ENCODE measurements at regions not wholly inside any gene's neighbourhood (a gene's known extent, or its start where the extent isn't known, plus 50 kb on each side); places are given as distances from the start of the nearest gene placed in this dataset.

GRCh38 chr3:24843955-24844354 lies 349.3 kb upstream of the THRB start (continued):
- TF ChIP-seq ZNF462 (CRISPR knock-in tag; IDR thresholded peaks at IDR 0.05) = no peak
- no peak for TF ChIP-seq CTCF (conservative IDR thresholded peaks at IDR 0.05; ENCODE audit: low read depth in 2 of 2)
- TF ChIP-seq CREB1 (CRISPR knock-in tag; IDR thresholded peaks at IDR 0.05; ENCODE audit: low read depth) = no peak

- ATAC-seq = peak; percentile 60; the same call in 2 of the 3 replicates
- Histone ChIP-seq H2AFZ (no peak overlapping the region; the same call in 1 of the 2 replicates), H3K79me2 (replicated peaks; ENCODE audit: insufficient read depth) (no peaks in the 10 kb centered on the region), H3K4me2 (peak overlapping the region; percentile 66; the same call in 1 of the 2 replicates), H3K4me3 (no peak overlapping the region), H3K36me3 (ENCODE audit: insufficient read depth) (no peaks in the 10 kb centered on the region), H3K9me2 (ENCODE audit: insufficient read depth) (no peaks in the 10 kb centered on the region), H3K4me1 (ENCODE audit: insufficient read depth) (peaks cover 11% of the 10 kb centered on the region; the same call in 1 of the 2 replicates), H3K27ac (ENCODE audit: low read depth) (no peak overlapping the region), H4K20me1 (replicated peaks; ENCODE audit: insufficient read depth) (no peaks in the 10 kb centered on the region), H3F3A (replicated peaks; ENCODE audit: low read depth) (no peaks in the 10 kb centered on the region), H3K27me3 (ENCODE audit: insufficient read depth) (no peaks in the 10 kb centered on the region)
- Mint-ChIP-seq H3K27me3 (ENCODE audit: insufficient read depth, low read depth, poor library complexity) (peaks cover 2% of the 10 kb centered on the region), H3K36me3 (ENCODE audit: low read depth) (no peaks in the 10 kb centered on the region), H3K4me1 (peaks cover 31% of the 10 kb centered on the region), H3K27ac (no peak overlapping the region), H3K9me3 (no peaks in the 10 kb centered on the region), H3K4me3 (no peak overlapping the region)
- no peak for DNase-seq (ENCODE audit: low spot score)
- TF ChIP-seq REST (IDR thresholded peaks at IDR 0.05; ENCODE audit: unreplicated experiment) (no peak), EZH2phosphoT487 (IDR thresholded peaks at IDR 0.05; ENCODE audit: unreplicated experiment) (no peak)
Observed at GRCh38 chr3:24845524-24846155, 351.0 kb upstream of the THRB start.
